H1 (cell line): ENCODE measurements at regions not wholly inside any gene's neighbourhood (a gene's known extent, or its start where the extent isn't known, plus 50 kb on each side); places are given as distances from the start of the nearest gene placed in this dataset.

Source experiments
- CTCF ChIA-PET: fragments of 300-600 bp; sonication (Branson Sonifier 250); formaldehyde crosslinking; loops from one replicate; lab custom pipeline; 2021; ENCODE audit not compliant: partially characterized antibody; lab: Charles Lee
- POLR2A ChIA-PET: fragments of 300-600 bp; sonication (Branson Sonifier 250); formaldehyde crosslinking; loops from one replicate; lab custom pipeline; 2021; ENCODE audit warnings: inconsistent platforms; ENCODE audit not compliant: partially characterized antibody; lab: Charles Lee
- DNase-seq, 2 experiments: peaks; one replicate each; pipeline versions ENCODE4 v3.0.0 to v3.0.0-alpha.2; 2010 to 2022; ENCODE audit warnings: low spot score in 2 of 2, low read depth in 1 of 2, mixed read lengths in 1 of 2
- FAIRE-seq: peaks from 2 replicates; lab custom pipeline; 2011; peaks lifted over from hg19 to GRCh38; lab: Jason Lieb, UNC
- H2AFZ ChIP-seq: 2 replicates; pipeline ENCODE4 v1.8.1; 2012; ENCODE audit warnings: low read length, inconsistent platforms
- H2AK5ac ChIP-seq: 2 replicates; pipeline ENCODE4 v1.6.1; 2013; ENCODE audit warnings: low read depth, low read length
- H2BK120ac ChIP-seq: replicated peaks from 2 replicates; pipeline ENCODE3; 2013; ENCODE audit warnings: low read depth, low read length, inconsistent platforms
- H2BK12ac ChIP-seq: 2 replicates; pipeline ENCODE4 v1.6.1; 2013; ENCODE audit warnings: low read depth, low read length
- H2BK15ac ChIP-seq: 2 replicates; pipeline ENCODE4 v1.6.1; 2013; ENCODE audit warnings: low read length
- H2BK20ac ChIP-seq: 2 replicates; pipeline ENCODE4 v1.6.1; 2013; ENCODE audit warnings: low read length
- H2BK5ac ChIP-seq: 2 replicates; pipeline ENCODE4 v1.6.1; 2013; ENCODE audit warnings: low read depth, low read length
- H3K14ac ChIP-seq: 2 replicates; pipeline ENCODE4 v1.6.1; 2013; ENCODE audit warnings: inconsistent platforms; ENCODE audit not compliant: insufficient read length
- H3K18ac ChIP-seq: 2 replicates; pipeline ENCODE4 v1.6.1; 2013; ENCODE audit warnings: low read length; ENCODE audit errors: extremely low read depth
- H3K23ac ChIP-seq: 2 replicates; pipeline ENCODE4 v1.6.1; 2013; ENCODE audit warnings: inconsistent platforms; ENCODE audit not compliant: insufficient read length
- H3K23me2 ChIP-seq: 2 replicates; pipeline ENCODE4 v1.6.1; 2013; ENCODE audit warnings: low read depth, low read length
- H3K27ac ChIP-seq: 2 replicates; pipeline ENCODE4 v1.6.1; 2011; ENCODE audit warnings: low read depth, low read length, inconsistent platforms
- H3K27me3 ChIP-seq, 4 experiments: replicated peaks in 1 of 4; 1 replicate in 1 of 4; 2 replicates in 3 of 4; pipeline versions ENCODE4 v1.6.1 to v1.8.1; 2011 to 2013; ENCODE audit warnings: low read length in 3 of 4, mild to moderate bottlenecking in 3 of 4, inconsistent platforms in 2 of 4, mixed read lengths in 2 of 4, moderate library complexity in 1 of 4; ENCODE audit not compliant: control insufficient read depth in 3 of 4, insufficient read depth in 3 of 4; ENCODE audit errors: extremely low read depth in 1 of 4
- H3K36me3 ChIP-seq, 4 experiments: 2 replicates each; pipeline versions ENCODE4 v1.6.1 to v1.8.1; 2011 to 2013; ENCODE audit warnings: mild to moderate bottlenecking in 4 of 4, low read length in 3 of 4, moderate library complexity in 2 of 4, control low read depth in 1 of 4, inconsistent platforms in 1 of 4; ENCODE audit not compliant: insufficient read depth in 4 of 4, control insufficient read depth in 2 of 4
- H3K4ac ChIP-seq: replicated peaks from 2 replicates; pipeline ENCODE3; 2013; ENCODE audit warnings: low read length, low read depth, mixed read lengths, inconsistent platforms; ENCODE audit not compliant: insufficient read length
- H3K4me1 ChIP-seq, 4 experiments: replicated peaks in 1 of 4; 1 replicate in 1 of 4; 2 replicates in 3 of 4; pipeline versions ENCODE4 v1.6.1 to v1.8.1; 2011 to 2013; ENCODE audit warnings: low read length in 3 of 4, inconsistent platforms in 2 of 4, mixed read lengths in 1 of 4; ENCODE audit not compliant: insufficient read depth in 4 of 4, control insufficient read depth in 3 of 4
- H3K4me2 ChIP-seq, 2 experiments: 2 replicates each; pipeline versions ENCODE4 v1.6.1 to v1.8.1; 2011 to 2013; ENCODE audit warnings: low read depth in 2 of 2, low read length in 2 of 2, control low read depth in 1 of 2, inconsistent platforms in 1 of 2, mild to moderate bottlenecking in 1 of 2; ENCODE audit not compliant: insufficient read depth in 1 of 2
- H3K4me3 ChIP-seq, 4 experiments: fragments of 200-600, 300-600 bp in 1 of 4; sonication (generic), shearing (Covaris generic), sonication (Bioruptor Twin) in 1 of 4; 2 replicates each; pipeline versions ENCODE4 v1.5.1 to v1.8.1; 2011 to 2016; ENCODE audit warnings: low read length in 4 of 4, low read depth in 3 of 4, control low read depth in 2 of 4, inconsistent platforms in 2 of 4, mild to moderate bottlenecking in 2 of 4, mixed read lengths in 1 of 4, moderate library complexity in 1 of 4; ENCODE audit not compliant: insufficient read depth in 2 of 4; ENCODE audit errors: extremely low read depth in 1 of 4
- H3K56ac ChIP-seq: replicated peaks from 2 replicates; pipeline ENCODE3; 2013; ENCODE audit warnings: low read depth, mild to moderate bottlenecking, mixed read lengths, low read length, inconsistent platforms; ENCODE audit not compliant: insufficient read length
- H3K79me1 ChIP-seq: 2 replicates; pipeline ENCODE4 v1.6.1; 2013; ENCODE audit warnings: low read depth, low read length, control low read depth
- H3K79me2 ChIP-seq, 2 experiments: 2 replicates each; pipeline versions ENCODE4 v1.6.1 to v1.8.1; 2012 to 2013; ENCODE audit warnings: low read length in 2 of 2, mild to moderate bottlenecking in 2 of 2, inconsistent platforms in 1 of 2; ENCODE audit not compliant: insufficient read depth in 2 of 2, control insufficient read depth in 1 of 2
- H3K9ac ChIP-seq, 4 experiments: replicated peaks in 1 of 4; 1 replicate in 1 of 4; 2 replicates in 3 of 4; pipeline versions ENCODE4 v1.6.1 to v1.8.1; 2011 to 2013; ENCODE audit warnings: low read depth in 3 of 4, low read length in 3 of 4, control low read depth in 2 of 4, mild to moderate bottlenecking in 2 of 4, moderate library complexity in 2 of 4, inconsistent platforms in 1 of 4; ENCODE audit errors: extremely low read depth in 1 of 4
- H3K9me3 ChIP-seq, 2 experiments: 2 replicates each; pipeline versions ENCODE4 v1.6.1 to v1.8.1; 2012 to 2013; ENCODE audit warnings: mild to moderate bottlenecking in 2 of 2, moderate library complexity in 2 of 2, control low read depth in 1 of 2, inconsistent platforms in 1 of 2, low read depth in 1 of 2, low read length in 1 of 2, mixed read lengths in 1 of 2; ENCODE audit not compliant: insufficient read depth in 2 of 2
- H4K20me1 ChIP-seq, 2 experiments: replicated peaks in 1 of 2; 2 replicates each; pipeline versions ENCODE3 to v1.8.1; 2011 to 2013; ENCODE audit warnings: inconsistent platforms in 2 of 2, low read length in 2 of 2, mild to moderate bottlenecking in 1 of 2; ENCODE audit not compliant: insufficient read depth in 2 of 2, control insufficient read depth in 1 of 2
- H4K5ac ChIP-seq: 2 replicates; pipeline ENCODE4 v1.6.1; 2013; ENCODE audit warnings: low read length, low read depth, mixed read lengths, inconsistent platforms; ENCODE audit not compliant: insufficient read length
- H4K8ac ChIP-seq: 2 replicates; pipeline ENCODE4 v1.8.0; 2013; ENCODE audit warnings: mild to moderate bottlenecking, moderate library complexity, low read length, inconsistent platforms; ENCODE audit not compliant: insufficient read depth; ENCODE audit errors: extremely low read depth
- H4K91ac ChIP-seq: replicated peaks from 2 replicates; pipeline ENCODE3; 2013; ENCODE audit warnings: low read length, mixed read lengths, inconsistent platforms; ENCODE audit not compliant: insufficient read length
- ATF2 ChIP-seq: IDR thresholded peaks from 2 replicates; pipeline ENCODE4 v1.6.1; 2012; ENCODE audit warnings: low read length, inconsistent platforms
- CBX5 ChIP-seq: fragments of 300-800, 300-1000 bp; sonication (generic); IDR thresholded peaks from 2 replicates; pipeline ENCODE4 v1.7.1; 2016; ENCODE audit warnings: antibody characterized with exemption, low read length, low read depth
- CEBPB ChIP-seq: IDR thresholded peaks from 2 replicates; pipeline ENCODE4 v1.6.1; 2012; ENCODE audit warnings: low read depth, low read length
- GABPA ChIP-seq: IDR thresholded peaks from 2 replicates; pipeline ENCODE4 v1.6.1; 2011; ENCODE audit warnings: mild to moderate bottlenecking, low read length, moderate library complexity, borderline replicate concordance; ENCODE audit not compliant: insufficient read depth
- RNF2 ChIP-seq: fragments of 200-900, 300-1000 bp; sonication (generic); IDR thresholded peaks from 2 replicates; pipeline ENCODE4 v1.7.1; 2016; ENCODE audit warnings: borderline replicate concordance, low read depth, mild to moderate bottlenecking, antibody characterized with exemption, low read length; ENCODE audit not compliant: poor library complexity, severe bottlenecking; ENCODE audit errors: missing control alignments
- WGBS, 2 experiments: shearing (Covaris generic) in 1 of 2; methylation state at CpG; one replicate each; pipeline versions ENCODE4 v1.1.6 to v1.1.7; 2013 to 2015; ENCODE audit warnings: low lambda C conversion rate in 2 of 2, mixed read lengths in 2 of 2, inconsistent platforms in 1 of 2, low coverage in 1 of 2, missing lambda C conversion rate in 1 of 2; ENCODE audit not compliant: insufficient replicate concordance in 2 of 2, insufficient coverage in 1 of 2, insufficient read length in 1 of 2; ENCODE audit errors: extremely low coverage in 1 of 2, missing lambda C conversion rate in 1 of 2; 5-methylcytosine and 5-hydroxymethylcytosine counted together

DNA sequence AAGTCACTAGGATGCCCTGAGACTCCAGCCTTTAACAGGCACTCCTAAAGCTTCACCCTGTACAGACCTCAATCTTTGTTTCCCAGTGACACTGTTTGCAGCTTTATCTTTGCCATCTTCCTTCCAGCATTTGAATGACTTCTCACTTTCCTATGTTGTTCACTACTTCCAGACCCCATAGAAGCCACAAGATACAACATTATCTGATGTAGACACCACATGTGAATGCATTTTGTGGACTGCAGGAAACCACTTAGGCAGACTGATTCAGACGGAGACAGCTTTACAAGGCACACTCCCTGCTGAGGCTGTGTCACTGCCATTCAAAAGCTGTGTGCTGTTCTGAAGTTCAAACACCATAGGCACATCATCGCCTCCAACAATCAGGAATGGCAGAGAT, 67.3 kb upstream of the SPATS2L start:
- Histone ChIP-seq H2BK5ac (no peak overlapping the region), H4K5ac (no peak overlapping the region), H3K23me2 (no peaks in the 10 kb centered on the region), H4K91ac (no peak overlapping the region), H3K36me3 (no peaks in the 10 kb centered on the region), H3K4ac (no peak overlapping the region), H2BK120ac (no peak overlapping the region), H3K14ac (no peak overlapping the region), H3K4me2 (no peak overlapping the region), H2BK20ac (no peak overlapping the region), H2AK5ac (no peak overlapping the region), H4K8ac (no peak overlapping the region), H3K4me1 (no peaks in the 10 kb centered on the region; a peak in 2 of 7 replicates), H3K9ac (no peak overlapping the region), H2AFZ (peak overlapping the region; percentile 71), H2BK12ac (no peak overlapping the region), H3K27me3 (no peaks in the 10 kb centered on the region), H3K18ac (no peak overlapping the region), H3K9me3 (no peaks in the 10 kb centered on the region), H4K20me1 (no peaks in the 10 kb centered on the region), H3K56ac (no peak overlapping the region), H3K27ac (no peak overlapping the region), H3K4me3 (no peak overlapping the region), H2BK15ac (no peak overlapping the region), H3K79me2 (no peaks in the 10 kb centered on the region), H3K23ac (no peak overlapping the region), H3K79me1 (no peaks in the 10 kb centered on the region)
- FAIRE-seq = no peak
- POLR2A ChIA-PET = no interaction called here
- 68% methylated on average over 2 of the region's 2 CpGs; no CpG with 5 or more reads in 1 of the 2 experiments for WGBS, 2 experiments
- DNase-seq = no peak
- CTCF ChIA-PET = interaction anchor here (1.0 kb wide), 1 partner anchor 29 kb away, joined by 3 read pairs; no protein-coding TSS in a partner anchor
- no peak for TF ChIP-seq CBX5
- no peak for TF ChIP-seq CEBPB
- TF ChIP-seq ATF2 = no peak
- TF ChIP-seq GABPA = no peak
- no peak for TF ChIP-seq RNF2
- TF ChIP-seq, all 59 proteins: peak for 0
